HG03280 (cell line): ENCODE measurements at regions not wholly inside any gene's neighbourhood (a gene's known extent, or its start where the extent isn't known, plus 50 kb on each side); places are given as distances from the start of the nearest gene placed in this dataset.
"Not testable (repeated sequence)": the region's sequence is repeated elsewhere in the genome, so short reads cannot be mapped to it uniquely, and the experiment has no call there.

ENCODE experiments used
- ATAC-seq: cut with Tn5 transposase; IDR thresholded peaks from one replicate; pipeline ENCODE4 v1.9.1; 2021; ENCODE audit warnings: mild to moderate bottlenecking, moderate library complexity; ENCODE audit not compliant: unreplicated experiment

GRCh38 chr1:30371888-30372791, 351.2 kb downstream of the MATN1 start:
- no peak for ATAC-seq

GRCh38 chr1:30371179-30371788, 352.1 kb downstream of the MATN1 start:
- ATAC-seq: no peak

- no peak for ATAC-seq
Measured at GRCh38 chr1:30368651-30369240, 354.6 kb downstream of the MATN1 start.

GRCh38 chr1:30366911-30367310, 356.5 kb downstream of the MATN1 start:
- no peak for ATAC-seq

GRCh38 chr1:30366199-30366598, 357.2 kb downstream of the MATN1 start:
- ATAC-seq: no peak

GRCh38 chr1:30365596-30365995, 357.8 kb downstream of the MATN1 start:
- ATAC-seq: no peak

- no peak for ATAC-seq
Measured at GRCh38 chr1:30363031-30363430, 360.4 kb downstream of the MATN1 start.

GRCh38 chr1:30362603-30362990, 360.8 kb downstream of the MATN1 start:
- no peak for ATAC-seq

GRCh38 chr1:30361890-30362602, 361.3 kb downstream of the MATN1 start:
- ATAC-seq: not testable (repeated sequence)

- no peak for ATAC-seq
Measured at GRCh38 chr1:30360753-30361152, 362.6 kb downstream of the MATN1 start.

- no peak for ATAC-seq
Measured at GRCh38 chr1:30360281-30360680, 363.1 kb downstream of the MATN1 start.

GRCh38 chr1:30359539-30360220, 363.7 kb downstream of the MATN1 start:
- no peak for ATAC-seq

- ATAC-seq: no peak
Measured at GRCh38 chr1:30358500-30358899, 364.9 kb downstream of the MATN1 start.

GRCh38 chr1:30356839-30357238, 366.5 kb downstream of the MATN1 start:
- no peak for ATAC-seq

- ATAC-seq: no peak
Measured at GRCh38 chr1:30354410-30354809, 369.0 kb downstream of the MATN1 start.

- no peak for ATAC-seq
Measured at GRCh38 chr1:30353637-30354036, 369.7 kb downstream of the MATN1 start.

- ATAC-seq: no peak
Measured at GRCh38 chr1:30348147-30348546, 375.2 kb downstream of the MATN1 start.

- no peak for ATAC-seq
Measured at GRCh38 chr1:30345491-30346130, 377.8 kb downstream of the MATN1 start.

GRCh38 chr1:30343562-30343961, 379.8 kb downstream of the MATN1 start:
- ATAC-seq: no peak

- ATAC-seq: no peak
Measured at GRCh38 chr1:30342535-30343141, 380.7 kb downstream of the MATN1 start.
